HFF-Myc (cell line): ENCODE measurements at regions not wholly inside any gene's neighbourhood (a gene's known extent, or its start where the extent isn't known, plus 50 kb on each side); places are given as distances from the start of the nearest gene placed in this dataset.

ENCODE experiments used
- DNase-seq: peaks from one replicate; pipeline ENCODE4 v3.0.0-alpha.2; 2011; ENCODE audit warnings: low read depth; ENCODE audit errors: extremely low read depth
- H3K4me3 ChIP-seq: replicated peaks from 2 replicates; pipeline ENCODE4 v1.5.1; 2011; ENCODE audit warnings: low read depth, mild to moderate bottlenecking, control low read depth, low read length
- TF ChIP-seq, protein P1 (sequence below): IDR thresholded peaks from 2 replicates; pipeline ENCODE4 v1.5.1; 2012; ENCODE audit warnings: mild to moderate bottlenecking, low read depth, low read length, control low read depth; ENCODE audit errors: missing control alignments

DNA sequence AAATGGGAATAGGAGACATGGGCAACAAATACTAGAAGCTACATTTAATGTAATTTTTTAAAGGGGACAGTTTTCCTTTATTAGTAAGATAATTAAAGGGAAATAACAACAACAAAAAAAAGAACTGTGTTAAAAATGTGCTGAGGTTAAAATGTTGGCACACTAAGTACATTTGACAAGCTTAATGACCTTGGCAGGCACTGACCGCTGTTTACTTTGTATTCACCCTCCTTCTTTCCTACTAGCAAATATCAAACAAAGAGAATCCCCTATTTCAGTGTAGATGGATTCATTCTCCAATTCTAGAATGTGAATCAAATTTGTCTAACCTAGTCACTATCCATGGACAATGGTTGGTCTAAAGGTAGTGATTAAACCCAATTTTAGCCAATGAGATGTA is 77.5 kb upstream of the TOMM7 start:
- no peak for DNase-seq
- TF ChIP-seq, protein P1, sequence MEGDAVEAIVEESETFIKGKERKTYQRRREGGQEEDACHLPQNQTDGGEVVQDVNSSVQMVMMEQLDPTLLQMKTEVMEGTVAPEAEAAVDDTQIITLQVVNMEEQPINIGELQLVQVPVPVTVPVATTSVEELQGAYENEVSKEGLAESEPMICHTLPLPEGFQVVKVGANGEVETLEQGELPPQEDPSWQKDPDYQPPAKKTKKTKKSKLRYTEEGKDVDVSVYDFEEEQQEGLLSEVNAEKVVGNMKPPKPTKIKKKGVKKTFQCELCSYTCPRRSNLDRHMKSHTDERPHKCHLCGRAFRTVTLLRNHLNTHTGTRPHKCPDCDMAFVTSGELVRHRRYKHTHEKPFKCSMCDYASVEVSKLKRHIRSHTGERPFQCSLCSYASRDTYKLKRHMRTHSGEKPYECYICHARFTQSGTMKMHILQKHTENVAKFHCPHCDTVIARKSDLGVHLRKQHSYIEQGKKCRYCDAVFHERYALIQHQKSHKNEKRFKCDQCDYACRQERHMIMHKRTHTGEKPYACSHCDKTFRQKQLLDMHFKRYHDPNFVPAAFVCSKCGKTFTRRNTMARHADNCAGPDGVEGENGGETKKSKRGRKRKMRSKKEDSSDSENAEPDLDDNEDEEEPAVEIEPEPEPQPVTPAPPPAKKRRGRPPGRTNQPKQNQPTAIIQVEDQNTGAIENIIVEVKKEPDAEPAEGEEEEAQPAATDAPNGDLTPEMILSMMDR: no peak
- H3K4me3 ChIP-seq: no peak overlapping the region

DNA sequence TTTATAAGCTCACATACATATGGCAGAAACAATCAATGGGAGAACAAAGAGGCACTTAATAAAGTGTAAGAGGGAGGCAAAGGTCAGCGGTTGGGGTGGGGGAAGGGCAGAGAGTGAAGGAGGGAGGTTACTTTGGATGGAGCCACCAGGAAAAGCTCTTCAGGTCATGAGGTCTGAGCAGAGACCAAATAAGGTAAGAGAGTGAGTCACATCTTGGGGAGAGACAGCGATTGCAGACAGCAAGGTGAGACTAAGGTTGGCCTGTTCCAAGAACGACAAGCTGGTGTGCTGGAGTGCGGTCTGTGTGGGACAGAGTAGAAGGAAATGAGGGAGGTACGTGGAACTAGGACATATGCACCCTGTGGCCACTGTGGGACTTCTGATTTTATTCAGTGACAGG is 74.3 kb upstream of the TOMM7 start:
- TF ChIP-seq, protein P1: no peak
- no peak for DNase-seq
- no peak overlapping the region for H3K4me3 ChIP-seq

DNA sequence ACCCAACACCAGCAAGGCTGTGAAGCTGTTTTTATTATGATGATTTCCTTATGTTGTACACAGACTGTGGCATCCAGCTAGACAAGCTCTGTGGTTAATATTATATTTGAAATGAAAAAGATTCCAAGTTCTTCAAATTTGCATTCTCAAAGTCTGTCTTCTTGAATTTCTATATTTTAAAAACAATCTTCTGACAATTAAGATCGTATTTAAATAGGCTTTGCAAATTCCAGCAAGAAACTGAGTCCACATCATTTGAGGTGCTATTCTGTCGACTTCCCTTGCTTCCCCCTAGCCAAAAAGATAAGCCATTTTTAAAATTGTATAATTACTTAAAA is 73.1 kb upstream of the TOMM7 start:
- DNase-seq: no peak
- TF ChIP-seq, protein P1: no peak

DNA sequence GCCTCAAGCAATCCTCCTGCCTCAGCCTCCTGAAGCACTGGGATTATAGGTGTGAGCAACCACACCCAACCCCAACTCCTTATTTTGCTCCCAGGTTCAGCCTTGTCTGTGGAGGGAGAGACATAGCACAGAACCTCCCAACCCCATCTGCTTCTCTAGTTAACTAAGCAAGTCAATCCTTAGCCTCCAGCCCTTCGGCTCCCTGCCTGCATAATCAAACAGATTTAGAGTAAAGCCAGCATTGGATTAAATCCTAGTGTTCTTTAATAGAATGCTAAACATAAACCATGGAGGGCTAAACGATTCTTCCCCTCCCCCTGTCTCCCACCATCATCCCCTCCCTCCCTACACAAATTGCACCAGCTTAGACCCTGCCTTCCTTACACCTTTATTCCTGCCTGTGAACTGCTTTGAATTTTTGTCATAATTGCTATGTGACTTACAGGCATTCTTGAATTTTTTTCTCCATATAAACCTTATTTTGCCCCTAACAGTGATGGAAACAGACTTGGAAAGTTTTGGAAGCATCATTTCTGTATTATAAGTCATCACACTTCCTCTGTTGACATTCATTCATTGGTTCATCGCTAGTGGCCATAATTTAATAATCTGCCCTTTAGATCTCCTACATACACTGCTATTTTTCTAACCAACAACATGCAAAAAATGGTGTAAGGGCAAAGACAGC is 72.6 kb upstream of the TOMM7 start:
- TF ChIP-seq, protein P1: no peak
- no peak for DNase-seq
- H3K4me3 ChIP-seq: no peak overlapping the region

More for the DNA sequence above, 73.1 kb upstream of the TOMM7 start:
- no peak overlapping the region for H3K4me3 ChIP-seq

DNA sequence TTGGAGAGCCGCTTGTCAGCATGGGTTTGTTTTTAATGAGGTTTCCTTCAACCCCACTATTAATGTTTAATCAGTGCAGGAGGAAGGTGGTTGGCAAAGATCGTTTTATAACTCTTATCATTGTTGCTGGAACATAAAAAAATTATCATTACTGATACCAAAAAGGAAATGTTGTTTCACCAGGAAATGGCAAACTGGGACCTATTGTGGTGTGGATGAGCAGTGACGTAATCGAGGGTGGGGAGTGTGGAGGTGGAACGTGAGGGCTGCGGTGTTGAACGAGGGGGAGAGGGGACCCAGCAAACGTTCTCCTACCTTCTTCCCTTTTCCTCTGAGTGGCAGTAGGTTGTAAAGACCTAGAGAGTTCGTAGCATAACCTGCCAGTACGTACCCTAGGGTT is 71.9 kb upstream of the TOMM7 start:
- no peak for DNase-seq
- H3K4me3 ChIP-seq: no peak overlapping the region
- TF ChIP-seq, protein P1: no peak

DNA sequence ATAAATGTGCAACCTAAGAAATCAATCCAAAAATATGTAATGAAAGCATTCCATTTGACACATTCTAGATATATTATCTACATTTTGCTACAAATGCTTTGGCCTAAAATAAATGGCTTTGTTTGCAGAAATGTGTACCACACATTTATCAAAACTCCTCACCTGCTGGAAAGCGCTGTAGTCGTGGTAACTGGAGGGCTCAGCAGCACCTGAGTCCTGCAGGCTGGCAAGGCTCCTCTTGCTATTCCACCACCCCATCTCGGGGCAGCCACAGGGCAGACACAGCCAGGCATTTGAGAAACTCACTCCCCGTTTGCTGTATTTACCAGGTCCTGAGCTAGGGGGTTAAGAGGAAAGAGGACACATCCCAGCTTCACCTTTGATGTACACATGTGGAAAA is 68.1 kb upstream of the TOMM7 start:
- TF ChIP-seq, protein P1: no peak
- no peak overlapping the region for H3K4me3 ChIP-seq
- DNase-seq: no peak

DNA sequence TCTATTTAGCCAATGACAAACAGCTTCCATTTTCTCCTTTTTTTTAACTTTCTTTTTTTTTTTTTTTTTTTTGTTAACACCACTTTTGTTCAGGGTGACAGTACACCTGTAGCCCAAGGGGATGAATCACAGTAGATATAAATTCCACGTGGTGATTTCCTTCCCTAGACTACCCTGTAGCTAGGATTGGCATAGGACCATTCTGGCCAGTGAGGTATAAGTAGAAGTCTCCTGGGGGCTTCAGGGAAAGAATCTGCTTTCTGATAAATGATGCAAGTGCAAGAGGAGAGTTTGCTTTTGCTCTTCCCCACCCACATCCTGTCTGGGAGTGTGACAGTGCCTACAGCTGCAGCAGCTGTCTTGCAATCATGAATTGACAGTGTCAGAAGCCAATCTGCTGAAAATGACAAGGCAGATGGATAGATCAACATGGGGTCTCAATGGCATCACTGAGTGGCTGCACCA is 63.2 kb upstream of the TOMM7 start:
- TF ChIP-seq, protein P1: no peak
- DNase-seq: no peak
- no peak overlapping the region for H3K4me3 ChIP-seq
